H9 (cell line): ENCODE measurements at regions not wholly inside any gene's neighbourhood (a gene's known extent, or its start where the extent isn't known, plus 50 kb on each side); places are given as distances from the start of the nearest gene placed in this dataset.

Source experiments
- DNase-seq: peaks from one replicate; pipeline ENCODE4 v3.0.0-alpha.2; 2017
- H2AFZ ChIP-seq: one replicate; pipeline ENCODE4 v1.6.1; 2013; ENCODE audit warnings: mild to moderate bottlenecking, low read length, control low read depth, moderate library complexity
- H2AK5ac ChIP-seq: 2 replicates; pipeline ENCODE4 v1.6.1; 2013; ENCODE audit warnings: low read length, control low read depth, mixed read lengths; ENCODE audit not compliant: insufficient read length
- H2BK120ac ChIP-seq: one replicate; pipeline ENCODE4 v1.6.1; 2013; ENCODE audit warnings: low read depth, mild to moderate bottlenecking, low read length, control low read depth, inconsistent platforms; ENCODE audit not compliant: poor library complexity, severe bottlenecking
- H2BK12ac ChIP-seq: 2 replicates; pipeline ENCODE4 v1.6.1; 2013; ENCODE audit warnings: low read length, control low read depth, mixed read lengths, low read depth; ENCODE audit not compliant: insufficient read length
- H2BK15ac ChIP-seq: 2 replicates; pipeline ENCODE4 v1.6.1; 2013; ENCODE audit warnings: low read depth, low read length, control low read depth
- H2BK20ac ChIP-seq: one replicate; pipeline ENCODE4 v1.6.1; 2013; ENCODE audit warnings: low read depth, mild to moderate bottlenecking, low read length, control low read depth, inconsistent platforms; ENCODE audit not compliant: poor library complexity, severe bottlenecking
- H2BK5ac ChIP-seq: 2 replicates; pipeline ENCODE4 v1.6.1; 2013; ENCODE audit warnings: low read length, control low read depth, mixed read lengths; ENCODE audit not compliant: insufficient read length
- H3K14ac ChIP-seq: 2 replicates; pipeline ENCODE4 v1.6.1; 2013; ENCODE audit warnings: low read length, control low read depth; ENCODE audit not compliant: insufficient read depth
- H3K18ac ChIP-seq: 2 replicates; pipeline ENCODE4 v1.6.1; 2013; ENCODE audit warnings: low read depth, mild to moderate bottlenecking, mixed read lengths, low read length, control low read depth; ENCODE audit not compliant: insufficient read length
- H3K23ac ChIP-seq: 2 replicates; pipeline ENCODE4 v1.6.1; 2013; ENCODE audit warnings: low read length, control low read depth, mixed read lengths, low read depth; ENCODE audit not compliant: insufficient read length
- H3K23me2 ChIP-seq: 2 replicates; pipeline ENCODE4 v1.6.1; 2013; ENCODE audit warnings: low read depth, mild to moderate bottlenecking, mixed read lengths, low read length, control low read depth; ENCODE audit not compliant: insufficient read length, poor library complexity, severe bottlenecking
- H3K27ac ChIP-seq: 2 replicates; pipeline ENCODE4 v1.5.1; 2013; ENCODE audit warnings: low read length, control low read depth, mixed read lengths, low read depth; ENCODE audit not compliant: insufficient read length
- H3K27me3 ChIP-seq: 2 replicates; pipeline ENCODE4 v1.6.1; 2013; ENCODE audit warnings: low read length, control low read depth, inconsistent platforms; ENCODE audit not compliant: insufficient read depth
- H3K4ac ChIP-seq: 2 replicates; pipeline ENCODE4 v1.6.1; 2013; ENCODE audit warnings: low read depth, mild to moderate bottlenecking, control low read depth, inconsistent platforms, low read length, moderate library complexity
- H3K4me1 ChIP-seq: 2 replicates; pipeline ENCODE4 v1.6.1; 2013; ENCODE audit warnings: low read length, control low read depth, inconsistent platforms; ENCODE audit not compliant: insufficient read depth
- H3K4me2 ChIP-seq: 2 replicates; pipeline ENCODE4 v1.6.1; 2013; ENCODE audit warnings: low read length, control low read depth, mixed read lengths; ENCODE audit not compliant: insufficient read length, insufficient read depth
- H3K56ac ChIP-seq: 2 replicates; pipeline ENCODE4 v1.6.1; 2013; ENCODE audit warnings: low read depth, mild to moderate bottlenecking, mixed read lengths, low read length, control low read depth; ENCODE audit not compliant: insufficient read length
- H3K79me1 ChIP-seq: 2 replicates; pipeline ENCODE4 v1.6.1; 2013; ENCODE audit warnings: low read depth, mild to moderate bottlenecking, moderate library complexity, low read length, control low read depth, inconsistent platforms; ENCODE audit not compliant: insufficient read depth, poor library complexity, severe bottlenecking
- H3K79me2 ChIP-seq: 2 replicates; pipeline ENCODE4 v1.6.1; 2013; ENCODE audit warnings: low read length, control low read depth, inconsistent platforms; ENCODE audit not compliant: insufficient read depth
- H3K9ac ChIP-seq: 2 replicates; pipeline ENCODE4 v1.6.1; 2013; ENCODE audit warnings: low read length, control low read depth, mixed read lengths; ENCODE audit not compliant: insufficient read length; ENCODE audit errors: extremely low read depth
- H3K9me3 ChIP-seq: one replicate; pipeline ENCODE4 v1.6.1; 2013; ENCODE audit warnings: low read depth, low read length, inconsistent platforms; ENCODE audit not compliant: control insufficient read depth
- H3T11ph ChIP-seq: one replicate; pipeline ENCODE4 v1.6.1; 2013; ENCODE audit warnings: mild to moderate bottlenecking, low read length, control low read depth, inconsistent platforms
- H4K20me1 ChIP-seq: one replicate; pipeline ENCODE4 v1.6.1; 2013; ENCODE audit not compliant: control insufficient read depth, insufficient read length, insufficient read depth
- H4K5ac ChIP-seq: 2 replicates; pipeline ENCODE4 v1.6.1; 2013; ENCODE audit warnings: low read depth, mild to moderate bottlenecking, mixed read lengths, low read length, control low read depth; ENCODE audit not compliant: insufficient read length
- H4K8ac ChIP-seq: replicated peaks from 2 replicates; pipeline ENCODE4 v1.6.1; 2013; ENCODE audit warnings: low read length, control low read depth, mixed read lengths, low read depth; ENCODE audit not compliant: insufficient read length
- H4K91ac ChIP-seq: 2 replicates; pipeline ENCODE4 v1.6.1; 2013; ENCODE audit warnings: low read depth, mild to moderate bottlenecking, moderate library complexity, mixed read lengths, low read length, control low read depth; ENCODE audit not compliant: insufficient read length
- H3K27ac Mint-ChIP-seq, 3 experiments: 2 replicates in 2 of 3; 3 replicates in 1 of 3; pipeline ENCODE4 v1.8.0; 2020 to 2021; ENCODE audit warnings: mixed read lengths in 3 of 3, mild to moderate bottlenecking in 1 of 3, moderate library complexity in 1 of 3
- H3K27me3 Mint-ChIP-seq: 2 replicates; pipeline ENCODE4 v1.8.0; 2021; ENCODE audit warnings: low read depth, mild to moderate bottlenecking, moderate library complexity, mixed read lengths
- H3K36me3 Mint-ChIP-seq, 3 experiments: 2 replicates in 2 of 3; 3 replicates in 1 of 3; pipeline ENCODE4 v1.8.0; 2020 to 2021; ENCODE audit warnings: low read depth in 3 of 3, mixed read lengths in 3 of 3; ENCODE audit not compliant: insufficient read depth in 1 of 3
- H3K4me1 Mint-ChIP-seq, 2 experiments: 2 replicates each; pipeline ENCODE4 v1.8.0; 2020; ENCODE audit warnings: mixed read lengths in 2 of 2
- H3K4me3 Mint-ChIP-seq, 2 experiments: 2 replicates in 1 of 2; 3 replicates in 1 of 2; pipeline ENCODE4 v1.8.0; 2020 to 2021; ENCODE audit warnings: mild to moderate bottlenecking in 2 of 2, mixed read lengths in 2 of 2, moderate library complexity in 1 of 2
- H3K9me3 Mint-ChIP-seq, 2 experiments: 2 replicates in 1 of 2; 3 replicates in 1 of 2; pipeline ENCODE4 v1.8.0; 2020; ENCODE audit warnings: mild to moderate bottlenecking in 2 of 2, mixed read lengths in 2 of 2, moderate library complexity in 1 of 2
- CTCF ChIP-seq: fragments of 200-600 bp; sonication (generic); conservative IDR thresholded peaks from 3 replicates; pipeline ENCODE4 v1.8.0; 2021; ENCODE audit warnings: antibody characterized with exemption, mild to moderate bottlenecking
- WGBS: extraction: QIAGEN DNeasy Blood & Tissue Kit; methylation state at CpG from one replicate; pipeline ENCODE4 v1.1.7; 2013; ENCODE audit warnings: missing lambda C conversion rate, low lambda C conversion rate, mixed read lengths; ENCODE audit not compliant: insufficient read length; ENCODE audit errors: extremely low coverage; 5-methylcytosine and 5-hydroxymethylcytosine counted together

GRCh38 chr2:200033929-200034328 is 78.5 kb downstream of the MAIP1 start:
- Histone ChIP-seq H3T11ph (no peak overlapping the region), H2BK120ac (no peak overlapping the region), H4K91ac (no peak overlapping the region), H3K27me3 (no peaks in the 10 kb centered on the region), H3K14ac (no peak overlapping the region), H3K9ac (no peak overlapping the region), H3K79me2 (no peaks in the 10 kb centered on the region), H3K23ac (no peak overlapping the region), H3K56ac (no peak overlapping the region), H2BK12ac (no peak overlapping the region), H4K8ac (no peak overlapping the region), H3K18ac (no peak overlapping the region), H4K20me1 (no peaks in the 10 kb centered on the region), H3K27ac (no peak overlapping the region), H2BK20ac (no peak overlapping the region), H3K23me2 (no peaks in the 10 kb centered on the region), H3K79me1 (no peaks in the 10 kb centered on the region), H3K4ac (no peak overlapping the region), H2BK15ac (no peak overlapping the region), H2BK5ac (no peak overlapping the region), H2AFZ (no peak overlapping the region), H3K9me3 (no peaks in the 10 kb centered on the region), H4K5ac (no peak overlapping the region), H2AK5ac (no peak overlapping the region), H3K4me2 (no peak overlapping the region), H3K4me1 (no peaks in the 10 kb centered on the region)
- DNase-seq, result no peak
- no peaks in the 10 kb centered on the region for H3K36me3 Mint-ChIP-seq
- H3K4me3 Mint-ChIP-seq, result no peak overlapping the region
- H3K4me1 Mint-ChIP-seq, result peaks cover 0 to 3% of the 10 kb centered on the region in 2 experiments; a peak in 2 of 4 replicates
- no peak for TF ChIP-seq CTCF
- H3K27me3 Mint-ChIP-seq, result no peaks in the 10 kb centered on the region
- H3K9me3 Mint-ChIP-seq, result no peaks in the 10 kb centered on the region
- no peak overlapping the region for H3K27ac Mint-ChIP-seq
- WGBS, result no CpG with 5 or more reads among the region's 3 CpGs
